NCI-H69 (cell line): ENCODE measurements at regions not wholly inside any gene's neighbourhood (a gene's known extent, or its start where the extent isn't known, plus 50 kb on each side); places are given as distances from the start of the nearest gene placed in this dataset.

Experiments
- DNase-seq: peaks from one replicate; lab custom pipeline; 2025; lab: John Stamatoyannopoulos, UW

DNA sequence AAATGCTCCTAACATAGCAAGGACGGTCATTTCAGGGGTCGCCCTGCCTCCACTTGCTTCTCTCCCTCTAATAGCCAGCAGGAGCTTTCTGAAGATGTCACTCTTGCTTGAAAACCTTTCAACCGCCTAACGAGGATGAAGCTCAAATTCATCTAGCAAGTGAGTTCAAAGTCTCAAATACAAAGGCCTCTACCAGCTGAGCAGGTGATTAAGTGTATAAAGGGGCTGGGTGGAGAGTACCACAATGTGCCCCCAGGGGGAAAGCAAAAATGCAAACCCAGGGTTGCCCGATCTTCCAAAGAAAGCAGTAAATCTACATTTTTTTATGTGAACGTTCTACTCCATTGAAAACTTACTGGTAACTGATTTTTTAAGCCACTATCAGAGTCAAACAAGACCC is 50.4 kb upstream of the GRIP2 start:
- DNase-seq = peak; percentile 21

DNA sequence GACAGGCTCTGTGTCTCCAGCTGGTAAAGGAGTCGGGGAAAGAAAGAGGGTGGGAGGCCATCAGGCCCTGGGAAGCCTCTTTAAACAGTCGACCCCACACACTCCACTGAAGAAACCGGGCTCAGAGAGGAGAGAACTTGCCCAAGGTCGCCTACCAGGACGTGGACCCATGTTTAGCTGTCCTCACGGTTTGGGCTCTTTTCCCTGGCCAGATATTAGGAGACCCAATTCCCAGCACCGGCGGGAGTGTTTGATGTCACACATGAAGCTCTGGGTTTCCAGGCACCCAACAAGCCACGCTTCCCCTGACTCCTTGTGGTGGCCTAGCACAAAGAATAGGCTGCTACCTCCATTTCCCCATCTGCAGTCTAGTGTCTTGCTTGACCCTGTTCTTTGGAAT is 52.2 kb upstream of the GRIP2 start:
- no peak for DNase-seq

DNA sequence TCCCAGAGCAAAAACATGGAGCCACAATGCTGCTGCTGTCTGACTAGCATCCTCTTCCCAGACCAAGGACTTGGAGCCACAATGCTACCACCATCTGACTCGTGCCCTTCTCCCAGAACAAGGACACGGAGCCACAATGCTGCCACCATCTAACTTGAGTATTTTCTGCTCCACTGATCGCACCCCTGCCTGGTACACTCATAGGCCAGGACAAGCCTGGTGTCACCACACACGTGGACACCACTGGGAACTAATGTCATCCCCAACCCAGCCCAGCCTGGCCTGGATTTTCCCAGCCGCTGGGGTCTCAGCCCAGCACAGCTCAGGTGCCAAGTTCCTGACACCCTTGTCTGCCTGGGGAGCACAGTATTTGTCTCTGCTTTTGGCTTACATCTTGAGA is 52.7 kb upstream of the GRIP2 start:
- DNase-seq = no peak

DNA sequence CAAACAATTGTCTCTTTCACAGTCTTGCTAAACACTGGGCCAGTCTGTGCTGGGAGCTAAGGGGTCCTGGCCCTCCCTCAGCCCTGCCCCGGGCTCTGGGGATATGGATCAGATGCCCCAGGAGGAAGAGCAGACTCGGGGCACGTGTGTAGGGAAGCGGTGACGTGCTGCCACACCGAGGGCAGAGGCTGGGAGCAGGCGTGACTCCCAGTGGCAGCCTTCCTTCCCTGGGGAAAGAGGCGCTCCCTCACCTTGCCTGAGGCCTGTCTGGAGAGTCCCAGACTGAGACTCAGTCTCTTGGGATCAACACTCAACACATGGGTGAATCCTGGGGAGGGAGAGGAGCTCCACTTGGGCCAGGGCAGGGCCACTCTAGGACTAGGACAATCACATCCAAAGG is 54.1 kb upstream of the GRIP2 start:
- peak; percentile 4 for DNase-seq

DNA sequence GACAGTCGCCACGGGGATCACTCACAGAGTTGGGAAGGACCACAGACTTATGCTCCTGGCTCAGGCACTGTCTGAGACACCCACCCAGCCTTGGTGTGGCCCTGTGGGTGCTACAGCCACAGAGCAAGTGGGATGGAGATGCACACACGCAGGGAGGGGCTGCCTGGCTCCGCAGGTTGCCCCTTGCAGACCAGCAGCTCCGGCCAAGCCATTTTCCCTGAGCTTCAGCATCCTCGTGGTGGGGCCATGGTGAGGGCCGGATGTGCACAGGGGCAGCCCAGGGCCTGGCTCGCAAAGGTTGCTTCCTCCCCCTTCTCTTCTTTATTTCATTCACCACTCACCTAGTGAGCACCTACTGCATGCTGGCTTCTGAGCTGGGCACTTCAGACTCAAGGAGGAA is 55.4 kb upstream of the GRIP2 start:
- no peak for DNase-seq

DNA sequence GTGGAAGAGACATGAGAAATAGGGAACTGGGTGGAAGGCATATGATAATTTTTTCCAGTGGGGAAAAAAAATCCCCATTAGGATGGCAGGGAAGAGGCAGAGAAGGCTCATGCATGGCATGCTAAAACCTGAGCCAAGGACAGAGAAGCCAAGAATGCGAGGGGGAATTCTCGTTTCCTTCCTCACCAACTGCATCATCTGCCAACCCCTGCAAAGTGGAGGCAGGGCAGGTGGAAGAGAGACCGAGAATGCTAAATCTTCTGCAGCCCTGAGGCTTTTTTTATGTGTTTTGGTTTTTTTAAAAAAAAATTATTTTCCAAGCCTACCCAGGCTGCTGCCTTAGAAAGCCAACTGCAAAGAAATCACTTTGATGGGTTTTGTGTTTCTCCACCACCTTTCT is 54.3 kb upstream of the CCDC174 start:
- DNase-seq = peak; percentile 15

DNA sequence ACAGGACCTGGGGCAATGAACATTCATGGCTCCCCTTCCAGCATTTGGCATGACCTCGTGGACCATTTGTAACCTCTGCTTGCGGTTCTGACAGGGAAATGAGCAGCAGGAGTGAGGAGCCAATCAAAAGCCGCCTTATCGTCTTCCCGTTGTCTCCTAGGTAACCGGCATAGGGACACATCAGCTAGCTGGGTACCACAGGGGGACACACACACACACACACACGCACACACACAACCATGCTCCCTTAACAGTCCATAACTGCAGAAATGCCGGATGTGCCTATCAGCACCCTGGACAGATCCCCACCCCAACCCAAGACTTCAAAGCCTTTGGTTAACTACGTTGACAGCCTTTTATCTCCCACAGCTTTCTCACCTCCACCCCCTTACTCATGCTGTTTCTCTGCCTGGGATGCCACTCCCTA is 53.4 kb upstream of the CCDC174 start:
- DNase-seq = no peak

DNA sequence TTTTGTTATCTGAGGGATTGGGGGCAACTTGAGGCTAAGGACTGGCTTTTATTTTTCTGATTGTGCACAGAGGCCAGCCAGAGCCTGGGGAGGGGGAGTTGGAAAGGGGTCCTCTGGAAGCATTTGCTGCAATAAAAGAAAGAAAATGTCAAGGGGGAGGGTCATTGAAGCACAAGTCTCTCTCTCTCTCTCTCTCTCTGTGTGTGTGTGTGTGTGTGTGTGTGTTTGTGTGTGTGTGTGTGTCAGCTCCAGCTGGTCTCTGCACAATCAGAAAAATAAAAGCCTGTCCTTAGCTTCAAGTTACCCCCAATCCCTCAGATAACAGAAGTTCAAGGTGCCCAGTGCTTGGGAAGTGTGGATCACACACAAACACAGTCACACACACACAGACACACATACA is 52.1 kb upstream of the CCDC174 start:
- no peak for DNase-seq

DNA sequence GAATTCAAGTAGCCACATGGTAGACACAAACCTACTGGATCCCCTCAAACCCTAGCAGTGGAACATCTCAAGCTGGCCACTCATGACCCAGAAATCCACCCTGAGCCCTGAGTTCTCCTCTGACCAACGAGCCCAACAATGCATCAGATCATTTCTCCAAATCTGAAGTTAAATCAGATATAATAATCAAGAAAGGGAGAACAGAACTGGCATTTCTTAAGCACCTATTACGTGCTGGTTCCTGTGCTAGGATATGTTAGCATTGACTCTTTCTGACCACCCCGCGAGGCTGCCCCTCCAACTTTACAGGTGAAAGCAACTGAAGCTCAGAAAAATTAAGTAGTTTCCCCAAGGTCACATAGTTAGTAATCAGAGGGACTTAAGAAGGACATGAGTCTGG is 51.5 kb upstream of the CCDC174 start:
- no peak for DNase-seq

DNA sequence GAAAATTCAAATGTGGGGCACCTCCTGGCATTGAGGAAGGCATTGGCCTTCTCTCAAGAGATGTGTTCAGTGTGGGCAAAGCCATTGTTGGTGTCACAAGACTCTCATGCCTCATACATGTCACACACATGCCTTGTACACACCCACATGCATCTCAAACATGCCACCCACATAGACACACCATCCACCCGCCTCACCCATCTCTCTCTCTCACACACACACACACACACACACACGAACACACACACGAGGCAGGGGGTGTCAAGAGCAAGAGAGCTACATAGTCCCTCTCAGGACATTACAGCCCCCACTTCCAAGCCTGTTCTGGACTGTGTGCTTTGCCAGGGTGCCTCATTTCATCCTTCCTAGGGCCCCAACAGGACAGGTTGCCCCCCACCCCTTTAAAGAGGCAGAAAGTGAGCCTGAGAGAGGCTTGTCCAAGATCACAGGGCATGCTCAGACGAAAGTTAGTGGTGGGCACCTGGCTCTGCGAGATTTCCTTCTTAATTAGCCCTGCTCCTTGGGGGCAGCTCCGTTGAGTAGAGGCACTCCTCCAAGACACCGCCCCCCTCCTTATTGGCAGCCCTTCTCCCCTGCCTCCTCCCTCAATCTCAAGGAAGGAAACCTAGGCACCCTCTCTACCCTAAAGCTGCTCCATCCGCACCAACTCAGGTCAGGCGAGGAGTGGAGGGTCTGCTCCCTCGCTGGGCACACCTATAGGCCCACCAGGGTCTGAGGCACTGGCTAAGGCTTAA is 50.5 kb upstream of the CCDC174 start:
- DNase-seq = no peak

DNA sequence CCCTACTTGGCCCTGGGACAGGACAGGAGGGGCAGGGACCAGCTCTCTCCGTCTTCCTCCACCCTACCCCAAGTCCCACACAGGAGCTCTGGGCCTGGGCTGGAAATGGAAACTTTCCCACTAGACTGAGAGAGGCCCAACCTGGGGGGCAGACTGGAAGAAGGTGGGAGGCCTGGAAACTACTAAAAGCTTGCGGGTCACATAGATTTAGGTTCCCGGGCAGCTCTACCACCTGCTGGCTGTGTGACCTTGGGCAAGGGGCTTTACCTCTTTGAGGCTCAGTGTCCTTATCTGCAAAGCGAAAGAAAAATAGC is 49.9 kb upstream of the CCDC174 start:
- no peak for DNase-seq
